LoVo (cell line): ENCODE measurements at regions not wholly inside any gene's neighbourhood (a gene's known extent, or its start where the extent isn't known, plus 50 kb on each side); places are given as distances from the start of the nearest gene placed in this dataset.
A peak's percentile ranks its signal among the peaks of the same experiment; 100 is the strongest.

Experiments
- DNase-seq: peaks from one replicate; pipeline ENCODE4 v3.0.0-alpha.2; 2016; ENCODE audit warnings: low spot score

DNA sequence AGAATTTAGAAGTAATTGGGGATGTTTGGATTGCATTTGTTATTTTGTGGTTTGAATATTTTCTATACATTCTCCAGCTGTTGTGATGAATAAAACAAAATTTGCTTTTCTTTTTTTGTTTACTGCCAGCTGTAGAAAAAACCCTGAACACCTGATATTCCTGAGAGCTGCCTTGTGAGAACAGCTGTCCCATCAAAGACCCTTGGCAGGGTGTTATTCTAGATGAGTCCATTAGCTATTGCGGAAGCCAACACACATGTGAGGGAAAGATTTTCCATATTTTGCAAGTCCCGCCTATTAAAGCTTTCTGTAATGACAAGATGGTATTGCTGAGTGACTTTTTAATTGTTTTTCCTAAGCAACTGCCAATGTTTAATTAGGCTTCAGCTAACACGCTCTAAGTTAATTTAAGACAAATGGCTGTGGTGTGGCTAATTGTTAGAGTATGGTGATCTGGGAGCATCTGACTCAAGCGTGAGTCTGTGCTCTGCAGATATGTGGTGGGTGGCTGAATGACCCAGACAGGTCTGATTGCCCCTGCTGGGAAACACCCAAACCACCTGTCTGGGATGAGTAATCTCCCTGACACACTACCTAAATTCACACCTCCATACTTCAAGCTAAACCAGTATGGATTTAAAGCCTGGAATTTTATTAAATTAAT is 86.5 kb upstream of the PRLR start:
- no peak for DNase-seq

GRCh38 chr5:35313291-35313690 is 83.0 kb upstream of the PRLR start:
- peak; percentile 33 for DNase-seq

- DNase-seq: no peak
These were observed 82.0 kb upstream of the PRLR start for GRCh38 chr5:35312267-35312666.

DNA sequence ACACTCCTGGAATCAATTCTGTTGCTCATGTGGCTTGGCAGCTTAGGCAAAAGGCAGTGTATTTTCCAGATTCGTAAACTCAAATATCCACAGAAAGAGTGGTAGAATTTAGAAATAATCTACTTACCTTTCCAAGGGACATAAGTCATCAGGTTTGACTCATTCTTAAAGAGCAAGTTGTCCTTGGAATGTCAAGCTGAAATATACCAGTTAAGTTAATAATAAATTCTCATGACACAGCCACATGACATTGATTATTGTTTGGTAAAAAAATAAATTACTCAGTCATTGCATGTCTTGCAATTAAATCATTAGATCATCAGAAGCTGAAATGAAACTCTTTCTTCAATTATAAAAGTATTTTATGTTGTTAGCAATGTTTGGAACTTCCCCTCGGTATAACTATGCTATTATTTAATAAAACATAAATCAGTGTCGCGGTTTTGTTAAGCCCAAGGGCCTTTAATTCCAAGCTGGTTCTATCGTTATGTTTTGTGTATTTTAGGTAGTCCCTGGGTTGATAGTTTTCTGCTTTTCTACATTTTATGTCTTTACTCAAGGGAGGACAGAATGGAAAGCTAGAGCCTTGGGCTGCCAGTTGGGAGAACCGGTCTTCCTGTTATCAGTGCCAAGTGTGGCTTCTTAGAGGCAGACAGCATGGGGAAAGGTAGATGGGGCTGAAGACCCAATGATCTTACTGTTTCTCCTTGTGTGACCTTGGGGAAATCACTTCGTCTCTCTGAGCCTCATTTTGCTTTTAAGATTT is 79.3 kb upstream of the PRLR start:
- DNase-seq: no peak

GRCh38 chr5:35308421-35308820 is 78.1 kb upstream of the PRLR start:
- DNase-seq: no peak

DNA sequence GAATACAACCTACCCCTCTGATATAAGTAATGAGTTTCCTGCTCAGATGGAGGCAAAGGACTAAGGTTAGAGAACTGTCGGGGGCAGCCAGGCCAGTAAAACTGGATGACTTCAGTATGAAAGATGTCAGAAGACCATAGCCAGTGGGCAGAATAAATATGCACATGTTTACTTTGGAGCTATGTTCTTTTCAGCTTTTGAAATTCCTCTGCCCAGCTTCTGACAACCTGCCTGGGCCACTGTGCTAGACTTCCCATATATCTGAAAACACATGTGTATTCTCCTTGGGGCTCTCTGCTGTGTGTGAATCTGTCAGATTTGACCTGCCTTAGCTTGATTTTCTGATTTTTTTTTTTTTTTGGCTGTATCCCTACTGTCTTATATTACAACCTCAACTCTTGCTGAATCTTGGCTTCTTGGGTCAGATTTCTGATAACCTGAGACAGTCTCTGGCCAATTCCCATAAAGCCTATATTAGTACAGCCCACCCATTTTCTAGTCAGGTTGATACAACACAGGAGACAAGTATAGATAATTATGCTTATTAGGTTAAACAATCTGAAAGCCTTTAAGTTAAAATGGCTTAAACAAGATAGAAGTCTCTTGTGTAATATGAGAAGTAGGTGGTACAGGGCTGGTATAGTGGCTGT is 76.6 kb upstream of the PRLR start:
- DNase-seq: no peak

DNA sequence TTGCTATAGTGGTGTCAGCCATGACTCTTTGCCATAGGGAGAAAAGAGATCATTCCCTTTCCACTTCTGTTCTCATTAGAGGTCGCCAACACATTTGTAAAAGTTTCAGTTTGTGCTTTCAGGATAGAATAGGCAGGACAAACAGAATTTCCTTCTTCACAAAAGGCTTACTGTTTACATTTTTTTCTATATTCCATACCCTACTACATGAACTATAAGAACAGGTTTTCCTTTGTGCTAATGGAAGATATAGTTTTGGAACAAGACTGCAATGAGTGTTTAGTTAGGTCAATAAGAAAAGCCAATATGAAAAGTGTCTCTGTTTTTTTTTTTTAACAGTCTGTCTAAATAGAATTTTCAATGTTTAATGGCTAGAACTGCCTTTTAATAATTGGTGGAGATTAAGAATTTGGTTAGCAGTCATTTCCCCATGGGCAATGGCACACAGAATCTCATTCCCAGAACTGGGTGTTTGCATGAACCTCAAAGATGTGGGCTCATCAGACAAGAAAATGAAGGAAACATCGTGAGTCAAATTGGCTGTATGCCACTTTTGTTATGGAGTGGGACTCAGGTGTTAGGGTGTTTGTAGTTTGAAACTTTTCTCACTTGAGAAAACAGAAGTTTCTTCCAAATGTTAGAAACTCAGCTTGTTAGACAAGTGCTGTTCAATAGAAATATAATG is 75.2 kb upstream of the PRLR start:
- DNase-seq: no peak

DNA sequence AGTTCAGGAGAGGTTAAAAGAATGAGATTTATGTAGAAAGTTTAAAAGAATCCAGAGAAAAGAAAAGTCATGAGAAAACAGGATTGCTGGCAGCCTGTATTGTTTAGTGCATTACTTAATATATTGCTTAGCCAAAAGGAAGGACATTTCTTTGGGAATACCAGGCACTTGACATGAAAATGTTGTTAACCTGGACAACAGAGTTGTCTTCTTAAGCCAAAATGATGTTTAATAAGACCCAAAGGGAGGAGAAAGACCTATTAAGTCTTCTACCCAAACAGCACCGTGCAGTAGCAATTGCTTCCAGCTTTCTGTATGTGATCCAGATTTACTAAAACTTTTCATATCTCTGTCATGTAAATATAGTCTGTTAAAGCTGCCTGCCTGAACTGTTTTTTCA is 74.0 kb upstream of the PRLR start:
- no peak for DNase-seq

GRCh38 chr5:35303152-35303551 is 72.9 kb upstream of the PRLR start:
- DNase-seq: no peak

GRCh38 chr5:35302544-35302943 is 72.3 kb upstream of the PRLR start:
- no peak for DNase-seq

DNA sequence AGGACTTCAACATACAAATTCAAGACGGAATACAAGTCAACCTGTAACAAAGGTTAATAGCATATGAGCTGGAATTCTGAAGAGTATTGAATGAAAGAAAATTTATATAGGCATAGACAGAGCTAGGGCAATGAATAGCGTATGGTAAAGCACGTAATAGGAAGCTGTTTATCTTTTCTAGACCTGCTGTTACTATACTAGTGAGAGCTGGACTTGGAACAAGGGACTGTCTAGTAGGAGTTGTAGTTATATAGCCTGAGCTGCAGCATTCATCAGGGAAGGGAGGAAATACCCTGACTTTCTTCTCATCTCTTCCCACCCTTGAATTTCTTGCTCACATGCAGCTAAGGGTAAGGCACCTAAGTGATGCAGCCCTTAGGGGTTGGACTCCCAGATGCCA is 67.5 kb upstream of the PRLR start:
- DNase-seq: no peak

DNA sequence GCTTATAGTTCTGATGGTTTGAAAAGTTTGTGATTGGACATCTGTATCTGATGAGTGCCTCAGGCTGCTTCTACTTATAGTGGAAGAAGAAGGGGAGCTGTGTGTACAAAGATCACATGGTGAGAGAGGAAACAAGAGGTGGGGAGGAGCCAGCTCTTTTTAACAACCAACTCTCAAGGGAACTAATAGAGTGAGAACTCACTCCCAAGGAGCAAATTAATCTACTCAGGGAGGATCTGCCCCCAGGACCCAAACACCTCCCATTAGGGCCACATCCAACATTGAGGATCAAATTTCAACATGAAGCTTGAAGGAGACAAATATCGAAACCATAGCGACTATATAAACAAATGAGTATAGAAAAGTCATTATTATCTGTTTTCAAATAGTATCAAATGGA is 64.7 kb upstream of the PRLR start:
- no peak for DNase-seq

GRCh38 chr5:35294017-35294416 is 63.7 kb upstream of the PRLR start:
- DNase-seq: no peak

DNA sequence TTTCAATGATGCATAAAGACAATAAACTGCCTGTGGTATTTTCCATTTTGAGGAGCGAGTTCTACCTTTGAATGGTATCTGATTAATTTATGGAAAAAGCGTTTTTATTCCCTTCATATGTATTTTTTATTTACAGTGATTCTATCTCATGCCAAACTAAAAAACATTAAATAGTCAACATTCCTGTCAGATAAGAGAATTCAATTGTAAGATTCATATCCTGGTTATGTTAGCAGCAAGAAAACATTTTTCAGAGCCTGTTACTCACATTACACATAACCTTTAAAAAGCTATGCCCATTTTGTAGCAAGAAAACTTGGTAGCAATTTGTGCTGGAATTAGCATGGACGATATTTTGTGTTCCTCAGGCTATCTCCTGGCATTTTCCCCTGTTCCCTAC is 55.1 kb upstream of the PRLR start:
- no peak for DNase-seq

DNA sequence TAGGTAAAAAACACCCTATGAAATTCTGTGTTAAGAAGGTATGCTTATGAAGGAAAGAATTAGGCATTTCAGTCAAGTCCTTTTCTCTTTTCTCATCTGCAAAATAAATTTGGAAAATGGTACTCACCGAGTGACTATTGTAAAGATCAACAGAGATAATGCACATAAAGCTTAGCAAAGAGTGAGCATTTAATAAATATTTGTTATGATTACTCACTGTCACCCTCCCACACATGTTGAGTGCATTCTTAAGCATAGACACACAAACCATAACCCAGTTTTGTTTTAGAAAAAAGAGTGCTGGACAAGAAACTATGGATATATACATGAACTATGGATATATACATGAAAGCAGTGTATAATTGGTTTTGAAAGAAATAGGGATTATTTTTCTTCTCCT is 54.7 kb upstream of the PRLR start:
- DNase-seq: no peak

DNA sequence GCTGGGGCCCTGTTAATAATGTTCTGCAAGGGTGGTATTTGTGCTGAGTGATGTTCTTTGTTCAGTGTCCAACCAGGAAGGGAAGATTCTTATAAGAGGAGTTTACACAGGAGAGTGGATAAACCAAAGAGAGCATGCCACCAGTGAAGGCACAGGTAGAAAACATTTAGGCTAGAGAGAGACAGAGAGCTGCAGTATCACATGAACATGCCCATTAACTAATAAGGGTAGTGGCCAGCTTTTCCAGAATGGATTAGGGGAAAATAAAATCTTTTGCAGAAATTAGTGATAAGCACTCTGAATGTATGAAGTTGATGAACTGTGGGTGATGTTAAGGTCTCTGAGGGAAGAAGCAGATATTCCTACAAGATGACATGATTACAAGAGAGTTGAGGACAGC is 54.1 kb upstream of the PRLR start:
- DNase-seq: no peak

DNA sequence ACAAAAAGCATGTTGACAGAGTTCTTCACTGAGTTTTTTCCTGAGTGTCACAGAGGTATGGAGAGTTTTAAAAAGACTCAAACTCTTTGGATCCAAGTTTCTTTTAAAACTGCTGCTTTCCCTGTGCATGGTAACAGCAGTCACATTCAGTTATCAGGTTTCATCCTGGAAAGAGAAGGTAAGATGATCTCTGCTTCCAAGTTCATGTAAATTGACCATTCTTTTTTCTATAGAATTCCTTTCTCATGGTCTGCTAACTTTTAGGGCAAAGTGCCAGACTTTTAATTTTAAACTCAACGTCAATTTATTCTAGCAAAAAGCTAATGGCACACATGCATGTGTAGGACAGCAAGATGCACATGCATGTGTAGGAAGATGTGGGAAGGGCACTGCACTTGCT is 52.5 kb upstream of the PRLR start:
- no peak for DNase-seq

DNA sequence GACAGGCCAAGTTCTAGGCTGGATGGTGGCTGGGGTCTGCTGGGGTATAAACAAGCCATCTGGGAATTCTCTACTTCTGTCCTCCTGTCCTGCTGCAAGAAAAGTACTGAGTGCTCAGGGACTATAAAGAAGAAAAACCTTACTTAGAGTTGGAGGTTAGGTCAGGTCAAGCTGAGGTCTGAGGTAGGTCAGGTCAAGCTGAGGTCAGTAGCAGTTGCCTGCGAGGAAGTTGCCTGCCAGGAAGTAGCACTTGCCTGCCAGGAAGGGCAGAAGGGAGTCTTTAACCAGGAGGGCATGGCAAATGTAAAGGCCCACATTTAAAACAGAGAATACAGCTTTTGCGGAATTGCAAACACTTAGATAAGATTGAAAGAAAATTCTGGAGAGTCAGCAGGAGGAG is 51.3 kb upstream of the PRLR start:
- no peak for DNase-seq
